ENCODE measurements at regions not wholly inside any gene's neighbourhood (a gene's known extent, or its start where the extent isn't known, plus 50 kb on each side); places are given as distances from the start of the nearest gene placed in this dataset.

- no peaks in the 10 kb centered on the region for H3K27me3 Mint-ChIP-seq (ENCODE audit: low read depth)
- POLR2A ChIA-PET = no interaction called here
- peak; percentile 38; the same call in 1 of the 2 replicates for ATAC-seq
- CTCF ChIA-PET = no interaction called here
- H3K27ac Mint-ChIP-seq = no peak overlapping the region
- no peaks in the 10 kb centered on the region for H3K9me3 Mint-ChIP-seq
- DNase-seq (ENCODE audit: low spot score) = no peak
- H3K36me3 Mint-ChIP-seq = no peaks in the 10 kb centered on the region
- TF ChIP-seq ZNF425 (CRISPR knock-in tag; conservative IDR thresholded peaks at IDR 0.05) = no peak
- no peak for TF ChIP-seq ATF1 (CRISPR knock-in tag; IDR thresholded peaks at IDR 0.05)
- TF ChIP-seq ZNF263 (CRISPR knock-in tag; IDR thresholded peaks at IDR 0.05; ENCODE audit: low read depth) = no peak
- TF ChIP-seq USF2 (CRISPR knock-in tag; IDR thresholded peaks at IDR 0.05) = no peak
- no peak for TF ChIP-seq E2F1 (CRISPR knock-in tag; IDR thresholded peaks at IDR 0.05)
- no peak for TF ChIP-seq CTCF (IDR thresholded peaks at IDR 0.05)
- no peak for TF ChIP-seq FOXP4 (CRISPR knock-in tag; IDR thresholded peaks at IDR 0.05)
- no peak for TF ChIP-seq RORB (CRISPR knock-in tag; IDR thresholded peaks at IDR 0.05)
- no peak for TF ChIP-seq CDX4 (CRISPR knock-in tag; IDR thresholded peaks at IDR 0.05; ENCODE audit: borderline replicate concordance)
- TF ChIP-seq CREM (CRISPR knock-in tag; IDR thresholded peaks at IDR 0.05) = no peak
- no peak for TF ChIP-seq ZNF219 (CRISPR knock-in tag; IDR thresholded peaks at IDR 0.05; ENCODE audit: borderline replicate concordance)
- no peak overlapping the region for H3K4me3 Mint-ChIP-seq
- H3K4me1 Mint-ChIP-seq = peaks cover 8% of the 10 kb centered on the region
Measured at GRCh38 chr21:22965455-22966135, 1967.4 kb downstream of the NCAM2 start.

GRCh38 chr21:22981819-22982218 is 1983.6 kb downstream of the NCAM2 start:
- POLR2A ChIA-PET = no interaction called here
- CTCF ChIA-PET = no interaction called here
- peaks cover 6% of the 10 kb centered on the region for H3K9me3 Mint-ChIP-seq
- H3K27me3 Mint-ChIP-seq (ENCODE audit: low read depth) = no peaks in the 10 kb centered on the region; the same call in 1 of the 2 replicates
- H3K4me1 Mint-ChIP-seq = peaks cover 31% of the 10 kb centered on the region
- DNase-seq (ENCODE audit: low spot score) (no peak), ATAC-seq (peak; percentile 94)
- H3K36me3 Mint-ChIP-seq = no peaks in the 10 kb centered on the region
- H3K4me3 Mint-ChIP-seq = peak overlapping the region; percentile 10
- H3K27ac Mint-ChIP-seq = peak overlapping the region; percentile 93
- TF ChIP-seq ZNF281 (CRISPR knock-in tag; IDR thresholded peaks at IDR 0.05) (no peak), OVOL2 (CRISPR knock-in tag; IDR thresholded peaks at IDR 0.05; ENCODE audit: borderline replicate concordance) (no peak), NR1H2 (CRISPR knock-in tag; IDR thresholded peaks at IDR 0.05) (no peak), ATF6 (CRISPR knock-in tag; IDR thresholded peaks at IDR 0.05) (no peak), USF1 (CRISPR knock-in tag; IDR thresholded peaks at IDR 0.05) (no peak), TEAD1 (CRISPR knock-in tag; IDR thresholded peaks at IDR 0.05) (no peak), SP1 (CRISPR knock-in tag; conservative IDR thresholded peaks at IDR 0.05) (no peak), IRF1 (CRISPR knock-in tag; IDR thresholded peaks at IDR 0.05) (no peak)

All from WTC11 (cell line).